GM12865 (cell line): ENCODE measurements at regions not wholly inside any gene's neighbourhood (a gene's known extent, or its start where the extent isn't known, plus 50 kb on each side); places are given as distances from the start of the nearest gene placed in this dataset.

ENCODE experiments used
- DNase-seq: peaks from one replicate; pipeline ENCODE4 v3.0.0; 2010; ENCODE audit warnings: low read depth
- H3K4me3 ChIP-seq: 2 replicates; pipeline ENCODE4 v1.5.1; 2011; ENCODE audit warnings: mild to moderate bottlenecking, low read depth, low read length, control low read depth
- CTCF ChIP-seq: IDR thresholded peaks from 2 replicates; pipeline ENCODE4 v1.5.1; 2011; ENCODE audit warnings: low read length, control low read depth, low read depth, inconsistent platforms; ENCODE audit not compliant: insufficient read depth; ENCODE audit errors: missing control alignments

GRCh38 chr5:2207416-2208238 lies 324.9 kb upstream of the IRX4 start:
- no peak for TF ChIP-seq CTCF
- DNase-seq: no peak
- no peak overlapping the region for H3K4me3 ChIP-seq

DNA sequence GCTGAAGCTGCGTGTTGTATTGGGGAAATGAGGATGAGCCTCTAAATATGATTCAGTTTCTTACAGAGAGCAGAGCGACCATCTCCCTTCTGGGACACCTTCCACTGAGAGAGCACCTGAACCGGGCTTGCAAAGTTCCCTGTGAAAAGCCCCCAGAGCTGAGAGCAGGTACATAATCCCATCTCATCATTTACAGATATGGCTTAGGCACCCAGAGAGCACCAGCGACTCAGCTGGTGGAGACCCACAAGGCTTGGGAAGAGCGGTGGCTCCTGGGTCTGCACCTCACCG lies 324.3 kb upstream of the IRX4 start:
- no peak overlapping the region for H3K4me3 ChIP-seq
- no peak for DNase-seq
- no peak for TF ChIP-seq CTCF

DNA sequence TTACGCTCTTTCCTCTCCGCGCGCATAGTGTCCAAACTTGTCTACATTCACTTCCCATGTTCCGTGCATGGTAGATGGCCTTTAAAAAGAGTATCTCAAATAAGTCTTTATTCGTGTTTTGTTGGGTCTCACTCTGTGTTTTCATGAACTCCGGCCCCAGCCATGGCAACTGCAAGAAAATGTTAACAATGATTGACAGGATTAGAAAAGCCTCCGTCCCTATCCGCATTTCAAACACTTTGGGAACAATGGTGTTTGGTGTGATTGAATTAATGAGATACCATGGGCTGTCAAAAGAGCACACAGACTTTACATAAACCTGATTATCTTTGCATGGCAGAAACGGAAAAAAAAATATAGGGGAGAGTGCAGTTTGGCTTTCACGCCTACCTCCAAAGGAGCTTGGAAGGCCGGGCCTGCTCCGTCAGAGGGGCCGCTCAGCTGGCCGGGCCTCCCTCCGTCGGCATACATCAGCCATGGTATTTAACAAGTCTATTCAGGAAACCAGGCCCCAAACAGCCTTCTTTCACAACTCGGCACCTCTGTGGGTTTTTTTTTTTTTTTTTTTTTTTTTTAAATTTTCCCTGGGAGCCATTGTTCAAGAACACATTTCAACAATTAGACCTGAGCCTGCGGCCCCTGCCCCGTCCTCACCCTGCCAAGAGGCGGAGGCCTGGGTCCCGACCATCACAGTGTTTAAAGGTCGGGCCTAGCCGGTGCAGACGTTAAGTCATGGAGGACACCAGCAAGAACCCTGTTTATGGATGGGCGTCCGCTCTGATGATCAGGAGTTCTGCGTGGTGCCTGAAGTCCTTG lies 323.8 kb upstream of the IRX4 start:
- no peak for DNase-seq
- no peak overlapping the region for H3K4me3 ChIP-seq
- no peak for TF ChIP-seq CTCF

DNA sequence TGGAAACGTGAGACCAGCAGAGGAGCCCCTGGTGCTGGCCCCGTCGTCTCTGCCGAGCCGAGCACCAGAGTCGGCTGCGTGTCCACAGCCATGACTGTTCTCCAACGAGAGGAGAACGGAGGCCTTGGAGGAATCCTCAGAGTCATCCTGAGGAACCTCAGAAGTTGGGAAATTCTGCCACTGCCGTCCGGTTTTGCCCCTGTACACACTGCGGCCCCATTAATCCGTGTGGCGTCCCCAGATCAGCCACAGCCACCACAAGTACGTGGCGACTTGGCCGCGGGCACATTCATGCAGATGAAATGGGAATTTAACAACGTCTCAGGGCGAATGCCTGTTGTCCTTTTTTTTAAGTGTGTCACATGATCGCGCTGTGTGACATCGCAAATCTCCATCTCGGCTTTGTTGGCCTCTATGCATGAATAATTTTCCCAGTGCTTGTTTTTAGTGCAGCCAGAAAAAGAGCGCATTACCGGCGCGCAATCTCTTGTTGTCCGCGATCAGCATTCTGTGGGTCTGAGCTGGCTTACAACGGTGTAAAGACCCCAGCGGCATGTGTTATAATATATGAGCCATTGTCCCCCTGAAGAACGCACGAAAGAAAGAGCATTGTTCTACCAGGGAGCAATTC lies 323.0 kb upstream of the IRX4 start:
- TF ChIP-seq CTCF: no peak
- no peak overlapping the region for H3K4me3 ChIP-seq
- DNase-seq: no peak

- TF ChIP-seq CTCF: no peak
- DNase-seq: no peak
- no peak overlapping the region for H3K4me3 ChIP-seq
Measured at GRCh38 chr5:2205185-2205585, 322.5 kb upstream of the IRX4 start.

GRCh38 chr5:2204366-2205184 lies 321.9 kb upstream of the IRX4 start:
- no peak for TF ChIP-seq CTCF
- DNase-seq: no peak
- no peak overlapping the region for H3K4me3 ChIP-seq
